HepG2 (cell line): ENCODE measurements at regions not wholly inside any gene's neighbourhood (a gene's known extent, or its start where the extent isn't known, plus 50 kb on each side); places are given as distances from the start of the nearest gene placed in this dataset.

Source experiments
- ATAC-seq: fragments of 200-7000 bp; cut with Tn5 transposase; 3 replicates; pipeline ENCODE4 v1.9.1; 2020; ENCODE audit warnings: mild to moderate bottlenecking, moderate library complexity
- BruUV-seq: library from RNA; stranded (reverse); fragments of 400-500 nt; replicated peaks from 2 replicates; lab custom pipeline; 2021; lab: Mats Ljungman, UMichigan
- CTCF ChIA-PET: fragments of 300-600 bp; formaldehyde crosslinking; extraction: SDS; loops from one replicate; lab custom pipeline; 2021; ENCODE audit warnings: low total read pairs, inconsistent platforms, low intra/inter-chr PET ratio; lab: Yijun Ruan, JAX
- POLR2A ChIA-PET: fragments of 350-600 bp; sonication (Branson Sonifier 250); formaldehyde crosslinking; loops from one replicate; lab custom pipeline; 2020; ENCODE audit warnings: antibody characterized with exemption, inconsistent platforms; lab: Yijun Ruan, JAX
- DNase-seq: peaks from one replicate; pipeline ENCODE4 v3.0.0-alpha.2; 2015; ENCODE audit warnings: low spot score
- FAIRE-seq: peaks from 3 replicates; lab custom pipeline; 2011; peaks lifted over from hg19 to GRCh38; lab: Jason Lieb, UNC
- H2AFZ ChIP-seq: one replicate; pipeline ENCODE4 v1.6.1; 2011; ENCODE audit warnings: low read length, inconsistent platforms
- H3K27ac ChIP-seq: fragments of 300-600 bp; 3 replicates; pipeline ENCODE4 v1.8.0; 2011; ENCODE audit warnings: mixed run types, mild to moderate bottlenecking, mixed read lengths, low read length, inconsistent platforms; ENCODE audit not compliant: insufficient read depth; ENCODE audit errors: extremely low read length
- H3K27me3 ChIP-seq, 2 experiments: fragments of 200-600 bp in 1 of 2; 2 replicates in 1 of 2; 3 replicates in 1 of 2; pipeline versions ENCODE4 v1.6.0 to v1.8.0; 2011; ENCODE audit warnings: low read length in 2 of 2, mild to moderate bottlenecking in 2 of 2, moderate library complexity in 2 of 2, inconsistent platforms in 1 of 2; ENCODE audit not compliant: insufficient read depth in 2 of 2, control insufficient read depth in 1 of 2
- H3K36me3 ChIP-seq, 2 experiments: fragments of 200-600 bp in 1 of 2; replicated peaks in 1 of 2; 2 replicates in 1 of 2; 3 replicates in 1 of 2; pipeline versions ENCODE4 v1.5.1 to v1.8.0; 2011; ENCODE audit warnings: low read length in 2 of 2, inconsistent platforms in 1 of 2; ENCODE audit not compliant: insufficient read depth in 2 of 2, control insufficient read depth in 1 of 2
- H3K4me1 ChIP-seq: 2 replicates; pipeline ENCODE4 v1.5.1; 2012; ENCODE audit warnings: low read length, inconsistent platforms; ENCODE audit not compliant: insufficient read depth
- H3K4me2 ChIP-seq: 2 replicates; pipeline ENCODE4 v1.6.0; 2011; ENCODE audit warnings: low read depth, low read length, inconsistent platforms
- H3K4me3 ChIP-seq, 3 experiments: fragments of 200-600 bp in 1 of 3; sonication (generic), shearing (Covaris generic) in 1 of 3; replicated peaks in 1 of 3; 2 replicates each; pipeline ENCODE4 v1.5.1; 2011 to 2016; ENCODE audit warnings: low read length in 3 of 3, inconsistent platforms in 2 of 3, low read depth in 2 of 3, mild to moderate bottlenecking in 2 of 3, control low read depth in 1 of 3, mixed read lengths in 1 of 3; ENCODE audit not compliant: insufficient read depth in 1 of 3
- H3K79me2 ChIP-seq: one replicate; pipeline ENCODE4 v1.6.1; 2011; ENCODE audit warnings: low read length, inconsistent platforms; ENCODE audit not compliant: insufficient read depth
- H3K9ac ChIP-seq: 2 replicates; pipeline ENCODE4 v1.6.0; 2011; ENCODE audit warnings: mild to moderate bottlenecking, low read depth, low read length, inconsistent platforms; ENCODE audit not compliant: insufficient read depth
- H3K9me3 ChIP-seq: 2 replicates; pipeline ENCODE4 v1.5.1; 2012; ENCODE audit warnings: mild to moderate bottlenecking, low read length
- H4K20me1 ChIP-seq: 2 replicates; pipeline ENCODE4 v1.6.0; 2011; ENCODE audit warnings: inconsistent platforms, mild to moderate bottlenecking, low read length, moderate library complexity; ENCODE audit not compliant: insufficient read depth
- RBAK ChIP-seq: sonication (generic); formaldehyde crosslinking; IDR thresholded peaks from 2 replicates; pipeline ENCODE4 v1.5.1; 2020; ENCODE audit warnings: mild to moderate bottlenecking, missing genetic modification reagents
- ZSCAN31 ChIP-seq: sonication (generic); formaldehyde crosslinking; IDR thresholded peaks from 2 replicates; pipeline ENCODE4 v1.5.0; 2020; ENCODE audit warnings: low read depth, mild to moderate bottlenecking, missing genetic modification reagents
- WGBS: methylation state at CpG from one replicate; pipeline ENCODE4 v1.1.6; 2017; ENCODE audit warnings: low lambda C conversion rate; 5-methylcytosine and 5-hydroxymethylcytosine counted together
- in situ Hi-C: cut with HindIII; loops from 2 replicates; pipeline ENCODE4 v1.10.0; 2017; ENCODE audit warnings: low pct_unique_long_range_greater_than_20kb; ENCODE audit not compliant: extremely low pct_ligation_motif_present
- intact Hi-C: fragments of 100-400 bp; cut with micrococcal nuclease; formaldehyde crosslinking; loops from one replicate; pipeline ENCODE4 v1.10.0; 2022; ENCODE audit not compliant: unreplicated experiment
- TF ChIP-seq, protein P1 (sequence below): sonication (generic); formaldehyde crosslinking; IDR thresholded peaks from 2 replicates; pipeline ENCODE4 v1.4.0; 2020; ENCODE audit warnings: missing genetic modification reagents
- TF ChIP-seq, protein P2 (sequence below): sonication (generic); formaldehyde crosslinking; IDR thresholded peaks from 2 replicates; pipeline ENCODE4 v1.4.0; 2020; ENCODE audit warnings: missing genetic modification reagents

DNA sequence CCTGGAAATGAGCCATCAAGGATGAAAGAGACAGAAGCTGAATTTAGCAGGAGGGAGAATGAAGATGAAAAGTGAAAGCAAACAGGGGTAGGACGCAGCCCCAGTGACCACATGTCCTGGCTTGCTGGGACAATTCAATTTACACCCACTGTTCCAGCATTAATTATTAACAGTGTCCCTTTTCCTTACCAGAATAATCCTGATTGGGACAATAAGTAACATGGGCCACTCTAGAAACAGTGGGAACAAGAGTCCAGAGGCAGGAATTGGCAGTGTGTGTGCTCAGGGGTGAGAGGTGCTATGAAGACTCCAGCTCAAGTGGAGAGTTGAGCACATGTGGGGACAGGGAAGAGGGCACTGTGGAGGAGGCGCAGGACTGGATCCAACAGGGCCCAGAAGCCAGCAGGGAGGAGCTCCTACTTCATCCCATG is 147.1 kb downstream of the C5orf15 start:
- ATAC-seq (peak; percentile 42; the same call in 1 of the 3 replicates), DNase-seq (no peak), FAIRE-seq (no peak)
- H3K36me3 ChIP-seq, result no peaks in the 10 kb centered on the region
- H3K4me2 ChIP-seq, result 0 out of 2 replicates have a peak overlapping the region, but pooled peaks have one; percentile 33
- no peak overlapping the region for H3K4me3 ChIP-seq
- POLR2A ChIA-PET, result no interaction called here
- 45% methylated on average over 2 of the region's 2 CpGs for WGBS
- CTCF ChIA-PET, result no interaction called here
- H3K4me1 ChIP-seq, result peaks cover 9% of the 10 kb centered on the region
- no peaks in the 10 kb centered on the region for H3K79me2 ChIP-seq
- intact Hi-C loops (no loop called here), in situ Hi-C loops (no loop called here)
- BruUV-seq, result no TSS peak
- no peaks in the 10 kb centered on the region for H4K20me1 ChIP-seq
- no peak overlapping the region for H3K9ac ChIP-seq
- no peak overlapping the region for H3K27ac ChIP-seq
- H3K9me3 ChIP-seq, result no peaks in the 10 kb centered on the region
- peaks cover 0 to 11% of the 10 kb centered on the region in 2 experiments; a peak in 3 of 5 replicates for H3K27me3 ChIP-seq
- H2AFZ ChIP-seq, result no peak overlapping the region
- no peak for TF ChIP-seq ZSCAN31 (CRISPR knock-in tag)
- TF ChIP-seq RBAK, result no peak
- TF ChIP-seq, protein P1, sequence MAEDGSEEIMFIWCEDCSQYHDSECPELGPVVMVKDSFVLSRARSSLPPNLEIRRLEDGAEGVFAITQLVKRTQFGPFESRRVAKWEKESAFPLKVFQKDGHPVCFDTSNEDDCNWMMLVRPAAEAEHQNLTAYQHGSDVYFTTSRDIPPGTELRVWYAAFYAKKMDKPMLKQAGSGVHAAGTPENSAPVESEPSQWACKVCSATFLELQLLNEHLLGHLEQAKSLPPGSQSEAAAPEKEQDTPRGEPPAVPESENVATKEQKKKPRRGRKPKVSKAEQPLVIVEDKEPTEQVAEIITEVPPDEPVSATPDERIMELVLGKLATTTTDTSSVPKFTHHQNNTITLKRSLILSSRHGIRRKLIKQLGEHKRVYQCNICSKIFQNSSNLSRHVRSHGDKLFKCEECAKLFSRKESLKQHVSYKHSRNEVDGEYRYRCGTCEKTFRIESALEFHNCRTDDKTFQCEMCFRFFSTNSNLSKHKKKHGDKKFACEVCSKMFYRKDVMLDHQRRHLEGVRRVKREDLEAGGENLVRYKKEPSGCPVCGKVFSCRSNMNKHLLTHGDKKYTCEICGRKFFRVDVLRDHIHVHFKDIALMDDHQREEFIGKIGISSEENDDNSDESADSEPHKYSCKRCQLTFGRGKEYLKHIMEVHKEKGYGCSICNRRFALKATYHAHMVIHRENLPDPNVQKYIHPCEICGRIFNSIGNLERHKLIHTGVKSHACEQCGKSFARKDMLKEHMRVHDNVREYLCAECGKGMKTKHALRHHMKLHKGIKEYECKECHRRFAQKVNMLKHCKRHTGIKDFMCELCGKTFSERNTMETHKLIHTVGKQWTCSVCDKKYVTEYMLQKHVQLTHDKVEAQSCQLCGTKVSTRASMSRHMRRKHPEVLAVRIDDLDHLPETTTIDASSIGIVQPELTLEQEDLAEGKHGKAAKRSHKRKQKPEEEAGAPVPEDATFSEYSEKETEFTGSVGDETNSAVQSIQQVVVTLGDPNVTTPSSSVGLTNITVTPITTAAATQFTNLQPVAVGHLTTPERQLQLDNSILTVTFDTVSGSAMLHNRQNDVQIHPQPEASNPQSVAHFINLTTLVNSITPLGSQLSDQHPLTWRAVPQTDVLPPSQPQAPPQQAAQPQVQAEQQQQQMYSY, result no peak
- TF ChIP-seq, protein P2, sequence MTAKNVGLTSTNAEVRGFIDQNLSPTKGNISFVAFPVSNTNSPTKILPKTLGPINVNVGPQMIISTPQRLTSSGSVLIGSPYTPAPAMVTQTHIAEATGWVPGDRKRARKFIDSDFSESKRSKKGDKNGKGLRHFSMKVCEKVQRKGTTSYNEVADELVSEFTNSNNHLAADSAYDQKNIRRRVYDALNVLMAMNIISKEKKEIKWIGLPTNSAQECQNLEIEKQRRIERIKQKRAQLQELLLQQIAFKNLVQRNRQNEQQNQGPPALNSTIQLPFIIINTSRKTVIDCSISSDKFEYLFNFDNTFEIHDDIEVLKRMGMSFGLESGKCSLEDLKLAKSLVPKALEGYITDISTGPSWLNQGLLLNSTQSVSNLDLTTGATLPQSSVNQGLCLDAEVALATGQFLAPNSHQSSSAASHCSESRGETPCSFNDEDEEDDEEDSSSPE (CRISPR knock-in tag), result no peak
- TF ChIP-seq, all 625 proteins: peak for 0
